A549 (cell line): ENCODE measurements at regions not wholly inside any gene's neighbourhood (a gene's known extent, or its start where the extent isn't known, plus 50 kb on each side); places are given as distances from the start of the nearest gene placed in this dataset.
"Not testable (repeated sequence)": the region's sequence is repeated elsewhere in the genome, so short reads cannot be mapped to it uniquely, and the experiment has no call there.

Experiments used
- ATAC-seq, 2 experiments: fragments of 200-7000 bp in 1 of 2; fragments of >200 bp in 1 of 2; cut with Nextera tagmentation in 1 of 2; cut with Tn5 transposase in 1 of 2; 3 replicates each; pipeline versions ENCODE4 v1.8.0 to v1.9.1; 2018 to 2020; ENCODE audit warnings: mild to moderate bottlenecking in 1 of 2, moderate library complexity in 1 of 2
- CTCF ChIA-PET: fragments of 300-600 bp; sonication (Branson Sonifier 250); formaldehyde crosslinking; extraction: SDS; loops from one replicate; lab custom pipeline; 2021; ENCODE audit warnings: antibody characterized with exemption, inconsistent platforms; lab: Yijun Ruan, JAX
- POLR2A ChIA-PET: fragments of 350-600 bp; formaldehyde crosslinking; extraction: SDS; loops from one replicate; lab custom pipeline; 2021; ENCODE audit warnings: antibody characterized with exemption, inconsistent platforms; lab: Yijun Ruan, JAX
- DNase-seq, 2 experiments: peaks; one replicate each; pipeline versions ENCODE4 v3.0.0 to v3.0.0-alpha.2; 2011 to 2016; ENCODE audit warnings: low read depth in 1 of 2, low spot score in 1 of 2
- FAIRE-seq: peaks from 2 replicates; lab custom pipeline; 2011; peaks lifted over from hg19 to GRCh38; lab: Jason Lieb, UNC
- H3K27ac ChIP-seq, 2 experiments: fragments of >200 bp; sonication (Bioruptor Twin); formaldehyde crosslinking; 3 replicates each; pipeline ENCODE4 v1.5.1; 2016 to 2017
- H3K4me1 ChIP-seq: fragments of >200 bp; sonication (Bioruptor Twin); formaldehyde crosslinking; 3 replicates; pipeline ENCODE4 v1.6.1; 2016
- H3K4me2 ChIP-seq: fragments of >200 bp; sonication (Bioruptor Twin); formaldehyde crosslinking; 3 replicates; pipeline ENCODE4 v1.6.1; 2016
- H3K4me3 ChIP-seq: fragments of >200 bp; sonication (Bioruptor Twin); formaldehyde crosslinking; 3 replicates; pipeline ENCODE4 v1.5.1; 2016
- H3K9me3 ChIP-seq: fragments of >200 bp; sonication (Bioruptor Twin); formaldehyde crosslinking; 3 replicates; pipeline ENCODE4 v1.6.1; 2016
- CBX2 ChIP-seq: fragments of 200-600 bp; sonication (generic); IDR thresholded peaks from 2 replicates; pipeline ENCODE4 v1.6.1; 2016; ENCODE audit warnings: low read depth, mild to moderate bottlenecking, borderline replicate concordance
- CBX8 ChIP-seq: fragments of 200-600 bp; sonication (generic); IDR thresholded peaks from 2 replicates; pipeline ENCODE4 v1.6.1; 2016
- CEBPB ChIP-seq, 2 experiments: fragments of >200 bp in 1 of 2; sonication (Bioruptor Twin) in 1 of 2; formaldehyde crosslinking in 1 of 2; IDR thresholded peaks; 2 replicates each; pipeline ENCODE4 v1.6.1; 2012 to 2016
- CTCF ChIP-seq: fragments of >200 bp; sonication (Bioruptor Twin); formaldehyde crosslinking; IDR thresholded peaks from 3 replicates; pipeline ENCODE4 v1.5.1; 2016
- GATA3 ChIP-seq: IDR thresholded peaks from 2 replicates; pipeline ENCODE4 v1.6.1; 2012; ENCODE audit warnings: borderline replicate concordance
- RAD21 ChIP-seq, 2 experiments: fragments of >200 bp in 1 of 2; sonication (Bioruptor Twin) in 1 of 2; formaldehyde crosslinking in 1 of 2; IDR thresholded peaks in 1 of 2; conservative IDR thresholded peaks in 1 of 2; 2 replicates in 1 of 2; 3 replicates in 1 of 2; pipeline ENCODE4 v1.6.1; 2012 to 2018; ENCODE audit warnings: inconsistent platforms in 1 of 2
- RCOR1 ChIP-seq: fragments of 150-350 bp; IDR thresholded peaks from 2 replicates; pipeline ENCODE4 v1.6.1; 2014; ENCODE audit warnings: antibody characterized with exemption, low read length, low read depth
- RNF2 ChIP-seq: fragments of 200-600 bp; sonication (generic); IDR thresholded peaks from 2 replicates; pipeline ENCODE4 v1.6.1; 2016; ENCODE audit warnings: low read depth, mild to moderate bottlenecking, antibody characterized with exemption, moderate library complexity, borderline replicate concordance
- SMC3 ChIP-seq: fragments of >200 bp; sonication (Bioruptor Twin); formaldehyde crosslinking; IDR thresholded peaks from 3 replicates; pipeline ENCODE4 v1.6.1; 2018; ENCODE audit warnings: inconsistent platforms
- ZFP36 ChIP-seq: fragments of 450-650 bp; IDR thresholded peaks from 2 replicates; pipeline ENCODE4 v1.6.1; 2014; ENCODE audit warnings: borderline replicate concordance; ENCODE audit not compliant: partially characterized antibody
- WGBS: methylation state at CpG from one replicate; pipeline ENCODE4 v1.1.6; 2017; ENCODE audit errors: missing lambda C conversion rate; 5-methylcytosine and 5-hydroxymethylcytosine counted together

- Histone ChIP-seq H3K4me2 (peak overlapping the region; percentile 67), H3K27ac (no peak overlapping the region)
- CTCF ChIA-PET: interaction anchor here (0.6 kb wide), 1 partner anchor 790 kb away, joined by 3 read pairs; no protein-coding TSS in a partner anchor
- TF ChIP-seq CBX8 (peak; percentile 99), RNF2 (peak; percentile 100), RAD21 (conservative IDR thresholded peaks at IDR 0.05 in 1 of 2, IDR thresholded peaks at IDR 0.05 in 1 of 2) (no peak), ZFP36 (peak; percentile 61)
- TF ChIP-seq, all 56 proteins: peak for 3
- H3K4me3 ChIP-seq: no peak overlapping the region; the same call in 2 of the 3 replicates
- FAIRE-seq: no peak
- ATAC-seq: no peak
- POLR2A ChIA-PET: no interaction called here
- no peaks in the 10 kb centered on the region for H3K9me3 ChIP-seq
- DNase-seq: peak in 1 of 2 experiments; percentile 8
- peaks cover 41% of the 10 kb centered on the region for H3K4me1 ChIP-seq
- 15% methylated on average over 30 of the region's 30 CpGs for WGBS
Measured at GRCh38 chr7:114082642-114083165, 163.9 kb upstream of the PPP1R3A start.

- ATAC-seq (no peak), DNase-seq (peak; percentile 26 to 54), FAIRE-seq (no peak)
- H3K4me1 ChIP-seq: peaks cover 32% of the 10 kb centered on the region
- H3K9me3 ChIP-seq: no peaks in the 10 kb centered on the region
- no peak overlapping the region for H3K27ac ChIP-seq
- POLR2A ChIA-PET: interaction anchor here (0.8 kb wide), 1 partner anchor 10 kb away, joined by 3 read pairs; no protein-coding TSS in a partner anchor
- H3K4me3 ChIP-seq: no peak overlapping the region; the same call in 2 of the 3 replicates
- CTCF ChIA-PET: interaction anchor here (0.6 to 2.3 kb wide), 8 partner anchors 10 to 1784 kb away, joined by 3 to 19 read pairs (median 3); no protein-coding TSS in a partner anchor
- 20% methylated on average over 6 of the region's 6 CpGs for WGBS
- no peak for TF ChIP-seq GATA3
- no peak for TF ChIP-seq RCOR1
- TF ChIP-seq CEBPB (IDR thresholded peaks at IDR 0.05): peak; percentile 28 to 63; a peak in 1 of 4 replicates
- peak; percentile 65 for TF ChIP-seq CTCF
- TF ChIP-seq RAD21 (conservative IDR thresholded peaks at IDR 0.05 in 1 of 2, IDR thresholded peaks at IDR 0.05 in 1 of 2): peak; percentile 79
- no peak for TF ChIP-seq CBX2
- TF ChIP-seq SMC3: peak; percentile 62
- peak overlapping the region; percentile 67; the same call in 2 of the 3 replicates for H3K4me2 ChIP-seq
Measured at GRCh38 chr7:114081606-114082425, 163.0 kb upstream of the PPP1R3A start.

- not testable (repeated sequence) for ATAC-seq
Measured at GRCh38 chr7:114077158-114077524, 158.3 kb upstream of the PPP1R3A start.

GRCh38 chr7:114076392-114077157 is 157.8 kb upstream of the PPP1R3A start:
- CTCF ChIA-PET: interaction anchor here (1.0 kb wide), 1 partner anchor 9 kb away, joined by 3 read pairs; no protein-coding TSS in a partner anchor
- POLR2A ChIA-PET, DNase-seq, H3K4me3 ChIP-seq, ATAC-seq, H3K4me2 ChIP-seq, H3K27ac ChIP-seq, FAIRE-seq, H3K9me3 ChIP-seq, H3K4me1 ChIP-seq: not testable (repeated sequence)
- 74% methylated on average over 35 of the region's 38 CpGs for WGBS

More at GRCh38 chr7:114077158-114077524, 158.3 kb upstream of the PPP1R3A start:
- DNase-seq, FAIRE-seq, H3K27ac ChIP-seq, H3K4me3 ChIP-seq, H3K9me3 ChIP-seq, H3K4me1 ChIP-seq, POLR2A ChIA-PET, H3K4me2 ChIP-seq: not testable (repeated sequence)
- CTCF ChIA-PET: interaction anchor here (1.0 kb wide), 1 partner anchor 10 kb away, joined by 3 read pairs; no protein-coding TSS in a partner anchor
- 72% methylated on average over 12 of the region's 18 CpGs for WGBS
